MV-4-11 (cell line): ENCODE measurements at regions not wholly inside any gene's neighbourhood (a gene's known extent, or its start where the extent isn't known, plus 50 kb on each side); places are given as distances from the start of the nearest gene placed in this dataset.

Experiments used
- DNase-seq: peaks from one replicate; lab custom pipeline; 2025; lab: John Stamatoyannopoulos, UW

DNA sequence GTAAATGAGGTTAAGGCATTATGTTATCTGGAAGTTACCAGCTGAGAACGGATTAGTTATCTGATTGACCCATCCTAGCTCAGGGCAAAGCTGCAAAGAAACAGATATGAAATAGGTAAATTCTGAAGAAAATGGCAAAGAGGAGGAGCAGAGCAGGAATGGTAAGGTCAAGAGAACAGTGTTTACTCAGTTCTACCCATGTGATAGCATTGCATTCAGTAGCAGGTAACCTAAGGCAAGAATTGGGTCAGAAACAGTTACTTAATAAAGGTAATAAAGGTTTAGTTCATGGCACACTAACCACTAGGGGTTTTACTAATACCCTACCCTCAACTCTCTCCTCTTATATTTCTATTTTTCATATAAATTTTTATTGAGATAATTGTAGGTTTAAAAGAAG, 224.8 kb downstream of the ASCL1 start:
- no peak for DNase-seq

DNA sequence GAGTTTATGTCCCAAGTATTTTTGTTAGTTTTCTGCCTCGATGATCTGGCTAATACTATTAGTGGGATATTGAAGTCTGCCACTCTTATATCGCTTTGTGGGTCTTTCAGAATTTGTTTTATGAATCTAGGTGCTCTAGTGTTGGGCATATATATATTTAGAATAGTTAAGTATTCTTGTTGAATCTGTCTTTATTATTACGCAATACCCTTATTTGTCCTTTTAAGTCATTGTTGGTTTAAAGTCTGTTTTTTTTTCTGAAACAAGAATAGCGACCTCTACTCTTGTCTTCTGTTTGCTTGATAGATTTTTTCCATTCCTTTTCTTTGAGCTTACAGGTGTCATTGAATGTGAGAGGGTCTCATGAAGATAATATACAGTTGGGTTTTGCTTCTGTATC, 239.0 kb downstream of the ASCL1 start:
- no peak for DNase-seq

DNA sequence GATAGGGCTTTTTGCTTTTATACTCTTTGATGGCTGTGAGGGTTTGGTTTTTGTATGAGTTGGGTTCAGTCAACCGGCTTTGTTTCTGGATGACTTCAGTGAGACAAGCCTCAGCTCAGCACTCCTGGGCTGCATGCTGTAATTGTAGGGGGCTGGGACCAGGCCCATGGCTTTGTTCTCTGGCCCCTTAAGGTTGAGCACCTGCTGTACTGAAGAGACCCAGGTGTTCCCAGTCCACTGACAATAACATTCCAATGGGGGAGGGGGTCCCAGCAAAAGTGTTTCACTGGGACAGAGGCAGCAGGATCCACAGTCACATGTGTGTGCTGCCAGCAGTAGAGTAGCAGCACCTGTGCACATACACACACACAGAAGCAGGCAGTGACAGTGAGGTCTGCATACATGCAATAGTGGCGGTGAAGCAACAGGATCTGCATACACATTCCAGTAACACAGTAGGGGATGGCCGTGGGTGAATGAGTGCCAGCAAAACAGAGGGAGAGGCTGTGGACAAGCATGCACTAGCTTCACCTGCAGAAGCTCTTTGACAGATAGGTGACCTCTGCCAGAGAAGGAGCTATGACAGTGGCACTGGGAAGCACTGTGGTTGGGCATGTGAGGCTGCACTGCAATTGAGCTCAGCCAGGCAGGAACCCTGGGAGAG, 240.4 kb downstream of the ASCL1 start:
- DNase-seq: no peak

DNA sequence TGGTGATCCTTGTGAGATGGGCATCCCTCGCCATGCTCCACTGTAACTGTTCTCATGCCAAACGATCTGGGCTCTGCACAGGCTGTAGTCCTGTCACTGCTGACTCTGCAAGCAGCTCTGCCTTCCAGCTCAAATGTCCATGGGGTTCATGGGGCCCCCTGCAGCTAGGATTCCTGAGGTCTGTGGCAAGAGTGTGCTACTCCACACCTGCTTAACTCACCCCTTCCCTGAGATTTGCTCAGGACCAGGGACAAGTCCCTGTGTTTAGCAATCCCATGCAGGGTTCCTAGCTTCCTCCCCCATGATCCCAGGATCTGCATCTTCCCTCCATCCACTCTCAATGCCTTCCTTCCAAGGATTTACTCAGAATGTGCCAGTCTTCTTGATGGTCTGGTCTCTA, 241.0 kb downstream of the ASCL1 start:
- DNase-seq: no peak

DNA sequence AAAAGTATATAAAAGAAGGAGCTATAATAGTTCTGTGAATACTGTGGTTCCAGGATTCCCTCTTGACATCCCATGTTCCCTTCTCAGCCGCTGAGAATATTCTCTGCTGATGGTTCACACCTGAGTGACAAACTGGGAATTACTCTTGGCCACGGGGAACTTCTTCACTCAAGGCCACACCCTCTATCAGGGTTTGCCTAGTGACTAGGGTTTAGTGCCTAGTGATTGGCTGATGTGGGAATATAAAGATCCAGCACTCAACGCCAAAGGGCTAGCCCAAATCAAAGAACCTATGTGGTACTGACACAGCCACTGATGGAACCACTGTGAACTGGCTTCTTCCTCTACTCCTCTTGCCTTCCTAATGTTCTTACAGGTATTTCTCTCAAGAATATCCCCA, 248.4 kb downstream of the ASCL1 start:
- no peak for DNase-seq

DNA sequence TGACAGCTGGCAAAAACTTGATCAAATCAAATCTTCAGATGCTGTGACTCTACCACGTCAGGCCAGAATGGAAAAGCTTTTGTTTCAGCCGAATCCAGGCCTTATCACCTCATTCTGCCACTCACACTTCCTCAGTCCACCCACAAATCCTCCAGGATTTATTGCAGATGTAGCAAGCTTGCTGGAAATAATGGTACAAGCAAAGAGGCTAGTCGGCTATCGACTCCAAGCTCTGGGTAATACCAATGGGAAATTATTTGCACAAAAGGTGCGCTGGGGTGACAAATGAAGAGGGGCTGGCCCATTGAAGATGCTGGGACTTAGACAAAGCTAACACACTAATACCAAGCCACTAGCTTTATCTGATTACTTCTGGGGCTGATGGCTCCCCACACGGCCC, 250.5 kb downstream of the ASCL1 start:
- DNase-seq: no peak

DNA sequence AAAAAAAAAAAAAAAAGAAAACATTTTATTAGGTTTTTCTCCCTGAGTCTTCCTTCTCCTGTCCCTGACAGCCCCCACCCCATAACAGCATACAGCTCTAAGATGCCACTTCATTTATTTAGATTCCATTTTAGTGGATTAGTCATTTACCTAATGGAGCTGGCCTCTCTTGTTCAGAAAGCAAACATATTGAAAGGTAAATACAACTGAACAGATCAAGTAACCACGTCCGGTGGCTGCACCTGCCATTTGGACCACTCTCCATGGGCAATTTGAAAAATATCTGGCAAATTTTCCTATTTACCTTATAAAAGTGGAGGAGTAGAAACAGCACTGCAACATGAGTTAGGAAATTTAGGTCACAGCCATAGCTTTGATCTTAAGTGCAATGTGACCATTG, 254.6 kb downstream of the C12orf42 start:
- DNase-seq: no peak

DNA sequence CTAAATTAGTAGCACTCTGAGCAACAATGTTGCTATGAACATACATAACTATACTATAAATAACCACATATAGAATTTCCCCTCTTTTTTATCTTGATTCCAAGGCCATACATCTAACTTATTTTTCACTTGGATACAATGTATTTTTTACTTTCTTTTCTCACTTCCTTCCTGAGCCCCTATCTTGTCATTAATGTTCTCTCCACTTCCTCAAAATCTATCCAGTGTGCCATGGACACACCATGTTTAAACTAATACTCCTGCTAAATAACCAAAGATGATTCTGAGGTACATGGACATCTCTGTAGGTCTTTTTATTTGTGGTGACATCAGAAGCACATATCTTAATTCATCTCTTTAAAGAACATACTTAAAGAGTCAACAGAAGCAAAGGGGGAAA, 251.2 kb downstream of the C12orf42 start:
- DNase-seq: peak; percentile 6

DNA sequence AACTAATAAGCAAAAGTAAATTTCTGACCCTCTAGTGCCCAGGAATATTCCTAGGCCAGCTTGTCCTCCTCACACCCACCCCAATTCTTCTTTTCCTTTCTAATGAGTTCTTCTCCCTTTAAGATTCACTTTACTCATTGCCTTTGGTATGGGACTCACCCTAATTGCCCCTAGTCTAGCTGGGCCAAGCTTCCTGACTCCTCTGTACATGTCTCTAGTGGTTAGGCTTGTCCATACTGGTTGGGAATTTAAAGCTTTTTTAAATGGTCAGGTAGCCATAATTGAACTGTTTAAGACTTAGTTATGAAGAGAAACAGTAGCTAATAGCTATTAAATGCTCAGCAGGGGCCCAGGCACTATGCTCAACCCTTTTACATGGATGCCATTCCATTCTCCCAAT, 248.2 kb downstream of the C12orf42 start:
- no peak for DNase-seq

DNA sequence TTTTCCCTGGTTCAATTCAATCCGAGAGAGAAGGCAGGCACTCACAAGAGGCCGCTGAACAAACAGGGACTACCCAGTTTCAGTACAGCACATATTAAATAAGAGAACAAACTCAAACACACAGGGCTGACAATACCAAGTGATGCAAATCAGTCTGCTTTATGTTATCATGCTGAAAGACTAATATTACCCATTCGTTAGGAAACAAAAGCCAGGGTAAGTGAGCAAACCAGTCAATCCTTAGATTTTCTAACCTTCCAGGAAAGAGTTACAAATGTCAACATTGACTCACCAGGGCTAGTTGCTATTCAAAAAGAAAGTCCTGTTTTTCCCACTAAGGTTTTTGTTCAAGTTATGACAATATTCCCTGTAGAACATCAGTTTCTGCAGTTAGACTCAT, 246.2 kb downstream of the C12orf42 start:
- no peak for DNase-seq

DNA sequence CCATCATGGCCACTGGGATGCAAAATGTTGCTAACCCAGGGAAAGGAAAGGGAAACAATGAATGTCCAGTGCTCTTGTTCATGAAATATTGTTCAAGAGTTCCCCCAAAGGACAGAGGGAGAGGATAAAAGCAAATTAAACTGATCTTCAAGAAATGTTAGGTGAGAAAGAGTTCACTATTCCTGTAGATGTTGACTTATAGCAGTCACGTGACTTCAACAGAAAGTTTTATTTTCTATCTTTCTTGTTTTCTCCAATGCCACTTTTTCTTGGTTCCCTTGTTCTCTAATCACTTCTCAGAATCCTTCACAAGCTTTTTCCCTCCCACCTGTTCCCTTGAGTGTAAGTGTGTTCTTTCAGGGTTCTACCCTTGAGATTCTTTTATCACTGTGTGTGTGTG, 245.3 kb downstream of the C12orf42 start:
- DNase-seq: no peak
